ENCODE measurements at regions not wholly inside any gene's neighbourhood (a gene's known extent, or its start where the extent isn't known, plus 50 kb on each side); places are given as distances from the start of the nearest gene placed in this dataset.

DNA sequence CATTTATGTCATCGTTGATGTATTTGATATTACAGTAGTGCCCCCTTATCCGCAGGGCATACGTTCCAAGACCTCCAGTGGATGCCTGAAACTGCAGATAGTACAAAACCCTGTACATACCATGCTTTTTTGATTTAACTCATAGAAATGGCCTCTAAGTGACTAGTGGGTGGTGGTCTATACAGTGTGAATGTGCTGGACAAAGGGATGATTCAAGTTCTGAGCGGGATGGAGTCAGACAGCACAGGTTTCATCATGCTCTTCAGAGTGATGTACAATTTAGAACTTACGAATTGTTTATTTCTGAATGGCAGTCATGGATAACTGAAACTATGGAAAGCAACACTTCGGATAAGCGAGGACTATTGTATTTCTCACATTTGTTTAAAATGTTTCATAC is 473.1 kb upstream of the FANCL start (continued):
- TF ChIP-seq, protein P1, sequence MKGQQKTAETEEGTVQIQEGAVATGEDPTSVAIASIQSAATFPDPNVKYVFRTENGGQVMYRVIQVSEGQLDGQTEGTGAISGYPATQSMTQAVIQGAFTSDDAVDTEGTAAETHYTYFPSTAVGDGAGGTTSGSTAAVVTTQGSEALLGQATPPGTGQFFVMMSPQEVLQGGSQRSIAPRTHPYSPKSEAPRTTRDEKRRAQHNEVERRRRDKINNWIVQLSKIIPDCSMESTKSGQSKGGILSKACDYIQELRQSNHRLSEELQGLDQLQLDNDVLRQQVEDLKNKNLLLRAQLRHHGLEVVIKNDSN (IDR thresholded peaks at IDR 0.05; ENCODE audit: borderline replicate concordance, extremely low read length, insufficient read depth, low read depth, low read length): no peak

DNA sequence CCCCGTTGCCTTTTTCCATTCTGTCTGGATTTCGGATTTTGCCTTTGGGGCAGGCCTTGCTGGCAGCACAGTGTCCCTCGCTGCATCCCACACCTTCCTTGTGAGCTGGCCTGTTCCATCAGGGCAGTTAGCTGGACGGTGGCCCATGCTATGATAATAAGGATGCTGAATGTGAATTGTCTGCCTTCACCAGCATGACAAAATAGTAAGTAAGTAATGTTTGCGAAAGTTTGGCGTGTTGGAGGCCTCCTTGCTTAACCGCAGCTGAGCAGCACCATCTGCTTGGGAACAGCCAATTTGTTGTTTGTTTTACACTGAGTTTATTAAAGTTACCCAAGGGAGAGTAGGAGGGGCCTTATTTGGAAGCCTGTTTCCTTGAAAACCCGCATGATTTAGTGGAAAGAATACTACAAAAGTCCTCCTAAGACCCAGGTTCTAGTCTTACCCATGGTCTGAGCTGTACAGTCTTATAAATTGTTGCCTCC is 469.7 kb upstream of the FANCL start:
- BruUV-seq (replicated peaks): no TSS peak
- no peaks in the 10 kb centered on the region for H3K27me3 ChIP-seq (replicated peaks in 1 of 2; ENCODE audit: control insufficient read depth in 2 of 2, insufficient read depth in 2 of 2, low read length in 1 of 2)
- no peak overlapping the region for H3K4me3 ChIP-seq
- H3K4me2 ChIP-seq (ENCODE audit: control insufficient read depth, insufficient read depth): no peak overlapping the region
- POLR2A ChIA-PET: no interaction called here
- no peaks in the 10 kb centered on the region for H3K79me2 ChIP-seq (ENCODE audit: control insufficient read depth, insufficient read depth, low read length)
- H3K4me1 ChIP-seq (ENCODE audit: control insufficient read depth, insufficient read depth, low read length): no peaks in the 10 kb centered on the region
- TF ChIP-seq, protein P2, sequence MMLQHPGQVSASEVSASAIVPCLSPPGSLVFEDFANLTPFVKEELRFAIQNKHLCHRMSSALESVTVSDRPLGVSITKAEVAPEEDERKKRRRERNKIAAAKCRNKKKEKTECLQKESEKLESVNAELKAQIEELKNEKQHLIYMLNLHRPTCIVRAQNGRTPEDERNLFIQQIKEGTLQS (IDR thresholded peaks at IDR 0.05; ENCODE audit: borderline replicate concordance, extremely low read depth, low read depth, low read length): no peak
- TF ChIP-seq RCOR1 (conservative IDR thresholded peaks at IDR 0.05; ENCODE audit: low read depth, low read length) (no peak), PAX5 (IDR thresholded peaks at IDR 0.05; ENCODE audit: borderline replicate concordance, low read depth, low read length) (no peak), KDM1A (IDR thresholded peaks at IDR 0.05; ENCODE audit: borderline replicate concordance) (no peak), TCF3 (IDR thresholded peaks at IDR 0.05; ENCODE audit: borderline replicate concordance, insufficient read depth, low read depth, low read length) (no peak), TBL1XR1 (IDR thresholded peaks at IDR 0.05; ENCODE audit: low read depth, low read length) (no peak), POLR2A (IDR thresholded peaks at IDR 0.05; ENCODE audit: low read depth, low read length) (no peak), SMC3 (IDR thresholded peaks at IDR 0.05; ENCODE audit: borderline replicate concordance, low read length) (no peak)
- TF ChIP-seq, protein P3, sequence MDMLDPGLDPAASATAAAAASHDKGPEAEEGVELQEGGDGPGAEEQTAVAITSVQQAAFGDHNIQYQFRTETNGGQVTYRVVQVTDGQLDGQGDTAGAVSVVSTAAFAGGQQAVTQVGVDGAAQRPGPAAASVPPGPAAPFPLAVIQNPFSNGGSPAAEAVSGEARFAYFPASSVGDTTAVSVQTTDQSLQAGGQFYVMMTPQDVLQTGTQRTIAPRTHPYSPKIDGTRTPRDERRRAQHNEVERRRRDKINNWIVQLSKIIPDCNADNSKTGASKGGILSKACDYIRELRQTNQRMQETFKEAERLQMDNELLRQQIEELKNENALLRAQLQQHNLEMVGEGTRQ (IDR thresholded peaks at IDR 0.05; ENCODE audit: borderline replicate concordance, low read depth, low read length): no peak
- RAD21 ChIA-PET (ENCODE audit: unreplicated experiment): no interaction called here
- no peak for DNase-seq (ENCODE audit: low read depth, low spot score)
- H3K9me3 ChIP-seq (replicated peaks; ENCODE audit: control insufficient read depth, insufficient read depth, low read length): no peaks in the 10 kb centered on the region
- H3K36me3 ChIP-seq (ENCODE audit: control insufficient read depth in 2 of 2, insufficient read depth in 2 of 2, low read length in 1 of 2): no peaks in the 10 kb centered on the region
- in situ Hi-C loops (cut with MboI): no loop called here
- CTCF ChIA-PET: no interaction called here
- no peak overlapping the region for H2AFZ ChIP-seq (ENCODE audit: control insufficient read depth, low read depth, low read length)
- H3K27ac ChIP-seq (ENCODE audit: control insufficient read depth, insufficient read depth): no peak overlapping the region
- FAIRE-seq: no peak
- SMC1A ChIA-PET (ENCODE audit: uncharacterized antibody, unreplicated experiment): interaction anchor here (1.5 kb wide), 1 partner anchor 7 kb away, joined by 4 read pairs; no protein-coding TSS in a partner anchor
- intact Hi-C loops (cut with micrococcal nuclease; ENCODE audit: unreplicated experiment): no loop called here
- WGBS (ENCODE audit: insufficient coverage, insufficient replicate concordance, low lambda C conversion rate, missing lambda C conversion rate): 15% methylated on average over 8 of the region's 8 CpGs
- no peak overlapping the region for H3K9ac ChIP-seq (ENCODE audit: control insufficient read depth, insufficient read depth, low read length)
- ATAC-seq: no peak
- no peaks in the 10 kb centered on the region for H4K20me1 ChIP-seq (ENCODE audit: control insufficient read depth, insufficient read depth)

Data from GM12878 (cell line).